GM12878 (cell line): ENCODE measurements at regions not wholly inside any gene's neighbourhood (a gene's known extent, or its start where the extent isn't known, plus 50 kb on each side); places are given as distances from the start of the nearest gene placed in this dataset.

Experiments
- ATAC-seq: fragments of 200-7000 bp; cut with Tn5 transposase; 3 replicates; pipeline ENCODE4 v1.9.1; 2020; ENCODE audit warnings: mild to moderate bottlenecking, moderate library complexity
- BruUV-seq: library from RNA; stranded (reverse); fragments of 400-500 nt; replicated peaks from 2 replicates; lab custom pipeline; 2021; lab: Mats Ljungman, UMichigan
- CTCF ChIA-PET: fragments of 300-600 bp; sonication (Branson Sonifier 250); formaldehyde crosslinking; extraction: SDS; loops from one replicate; lab custom pipeline; 2021; ENCODE audit warnings: inconsistent platforms; lab: Yijun Ruan, JAX
- POLR2A ChIA-PET: fragments of 350-600 bp; formaldehyde crosslinking; extraction: SDS; loops from one replicate; lab custom pipeline; 2021; ENCODE audit warnings: inconsistent platforms; lab: Charles Lee
- RAD21 ChIA-PET: fragments of 300-600 bp; sonication (Branson Sonifier 250); formaldehyde crosslinking; loops from one replicate; lab custom pipeline; 2023; ENCODE audit warnings: antibody characterized with exemption; ENCODE audit not compliant: unreplicated experiment; lab: Charles Lee
- SMC1A ChIA-PET: fragments of 300-600 bp; sonication (Branson Sonifier 250); formaldehyde crosslinking; loops from one replicate; lab custom pipeline; 2023; ENCODE audit not compliant: unreplicated experiment, uncharacterized antibody; lab: Charles Lee
- DNase-seq: peaks from one replicate; pipeline ENCODE4 v3.0.0-alpha.2; 2011; ENCODE audit warnings: low read depth, low spot score
- FAIRE-seq: peaks from 3 replicates; lab custom pipeline; 2011; peaks lifted over from hg19 to GRCh38; lab: Jason Lieb, UNC
- H2AFZ ChIP-seq: 2 replicates; pipeline ENCODE4 v1.6.0; 2011; ENCODE audit warnings: low read depth, low read length, control low read depth; ENCODE audit not compliant: control insufficient read depth
- H3K27ac ChIP-seq: 2 replicates; pipeline ENCODE4 v1.5.1; 2011; ENCODE audit warnings: control low read depth; ENCODE audit not compliant: control insufficient read depth, insufficient read depth
- H3K27me3 ChIP-seq, 2 experiments: replicated peaks in 1 of 2; 2 replicates each; pipeline versions ENCODE4 v1.6.0 to v1.6.1; 2011; ENCODE audit warnings: low read length in 1 of 2; ENCODE audit not compliant: control insufficient read depth in 2 of 2, insufficient read depth in 2 of 2
- H3K36me3 ChIP-seq, 2 experiments: 2 replicates each; pipeline ENCODE4 v1.5.1; 2011; ENCODE audit warnings: low read length in 1 of 2; ENCODE audit not compliant: control insufficient read depth in 2 of 2, insufficient read depth in 2 of 2
- H3K4me1 ChIP-seq: 2 replicates; pipeline ENCODE4 v1.6.1; 2011; ENCODE audit warnings: mild to moderate bottlenecking, low read length, moderate library complexity, mixed read lengths; ENCODE audit not compliant: control insufficient read depth, insufficient read depth
- H3K4me2 ChIP-seq: 2 replicates; pipeline ENCODE4 v1.6.0; 2011; ENCODE audit warnings: control low read depth; ENCODE audit not compliant: control insufficient read depth, insufficient read depth
- H3K4me3 ChIP-seq: fragments of 200-600 bp; sonication (generic); 2 replicates; pipeline ENCODE4 v1.5.1; 2016
- H3K79me2 ChIP-seq: 2 replicates; pipeline ENCODE4 v1.6.0; 2011; ENCODE audit warnings: low read length; ENCODE audit not compliant: control insufficient read depth, insufficient read depth
- H3K9ac ChIP-seq: 2 replicates; pipeline ENCODE4 v1.8.0; 2011; ENCODE audit warnings: low read length, control low read depth, mixed read lengths; ENCODE audit not compliant: control insufficient read depth, insufficient read depth
- H3K9me3 ChIP-seq: replicated peaks from 3 replicates; pipeline ENCODE4 v1.5.1; 2011; ENCODE audit warnings: mild to moderate bottlenecking, low read length; ENCODE audit not compliant: control insufficient read depth, insufficient read depth
- H4K20me1 ChIP-seq: 2 replicates; pipeline ENCODE4 v1.6.0; 2011; ENCODE audit not compliant: control insufficient read depth, insufficient read depth
- BCL3 ChIP-seq: IDR thresholded peaks from 2 replicates; pipeline ENCODE4 v1.6.1; 2011; ENCODE audit warnings: borderline replicate concordance, low read depth, mild to moderate bottlenecking, moderate library complexity, low read length; ENCODE audit not compliant: insufficient read depth, poor library complexity, severe bottlenecking
- ESRRA ChIP-seq: IDR thresholded peaks from 2 replicates; pipeline ENCODE4 v1.6.1; 2012; ENCODE audit warnings: mild to moderate bottlenecking, low read length, improper control_type of control experiment
- FOS ChIP-seq: IDR thresholded peaks from 3 replicates; pipeline ENCODE4 v1.6.1; 2011; ENCODE audit warnings: borderline replicate concordance; ENCODE audit not compliant: insufficient read length; ENCODE audit errors: extremely low read depth
- HDAC6 ChIP-seq: fragments of 200-600 bp; sonication (generic); IDR thresholded peaks from one replicate; pipeline ENCODE4 v1.8.0; 2017; ENCODE audit warnings: antibody characterized with exemption; ENCODE audit not compliant: unreplicated experiment
- LARP7 ChIP-seq: fragments of 450-650 bp; IDR thresholded peaks from 2 replicates; pipeline ENCODE4 v1.6.1; 2017; ENCODE audit warnings: mild to moderate bottlenecking
- MTA3 ChIP-seq: IDR thresholded peaks from 2 replicates; pipeline ENCODE4 v1.6.1; 2012; ENCODE audit warnings: low read length, inconsistent platforms, borderline replicate concordance
- NKRF ChIP-seq: fragments of 450-650 bp; conservative IDR thresholded peaks from 2 replicates; pipeline ENCODE4 v1.6.1; 2017; ENCODE audit warnings: mild to moderate bottlenecking, moderate library complexity
- PML ChIP-seq: IDR thresholded peaks from 2 replicates; pipeline ENCODE4 v1.6.1; 2012; ENCODE audit warnings: low read length, inconsistent platforms
- RUNX3 ChIP-seq: IDR thresholded peaks from 2 replicates; pipeline ENCODE4 v1.6.1; 2012; ENCODE audit warnings: low read length, inconsistent platforms
- SMARCA5 ChIP-seq: fragments of 450-650 bp; IDR thresholded peaks from 2 replicates; pipeline ENCODE4 v1.6.1; 2017; ENCODE audit warnings: mild to moderate bottlenecking
- SREBF1 ChIP-seq: IDR thresholded peaks from 2 replicates; pipeline ENCODE4 v1.6.1; 2012; ENCODE audit warnings: mild to moderate bottlenecking, low read length
- STAT1 ChIP-seq: fragments of 450-650 bp; conservative IDR thresholded peaks from 2 replicates; pipeline ENCODE4 v1.6.1; 2014; ENCODE audit warnings: antibody characterized with exemption, mild to moderate bottlenecking
- ZBTB4 ChIP-seq: fragments of 450-650 bp; formaldehyde crosslinking; IDR thresholded peaks from 2 replicates; pipeline ENCODE4 v1.4.0; 2022; ENCODE audit warnings: mild to moderate bottlenecking, moderate library complexity
- WGBS: methylation state at CpG from one replicate; pipeline ENCODE4 v1.1.6; 2016; ENCODE audit warnings: low lambda C conversion rate; ENCODE audit not compliant: insufficient replicate concordance, insufficient coverage; ENCODE audit errors: missing lambda C conversion rate; 5-methylcytosine and 5-hydroxymethylcytosine counted together
- in situ Hi-C: fragments of 300-500 bp; cut with MboI; formaldehyde crosslinking; loops from 9 replicates; pipeline ENCODE4 v1.14.3; 2018; ENCODE audit warnings: mixed read lengths
- intact Hi-C: fragments of 100-400 bp; cut with micrococcal nuclease; formaldehyde crosslinking; loops from one replicate; pipeline ENCODE4 v1.14.2; 2022; ENCODE audit not compliant: unreplicated experiment

GRCh38 chr11:59273373-59273841 lies 60.7 kb upstream of the MPEG1 start (continued):
- TF ChIP-seq FOS: no peak
- TF ChIP-seq SREBF1: no peak
- TF ChIP-seq STAT1: no peak
- peak; percentile 54; the same call in 1 of the 2 replicates for TF ChIP-seq MTA3
- TF ChIP-seq ESRRA: no peak

- intact Hi-C loops: loop anchor here (1.0 to 5.0 kb wide), 2 partner anchors 57 to 696 kb away; partner anchors contain the start of genes LPXN and ZFP91
- RAD21 ChIA-PET: interaction anchor here (0.6 to 2.8 kb wide), 14 partner anchors 9 to 128 kb away, joined by 3 to 17 read pairs (median 4); partner anchors contain the start of genes DTX4 and MPEG1
- TF ChIP-seq PML (no peak), NKRF (0 out of 2 replicates have a peak, but pooled peaks have one; percentile 29), BCL3 (peak; percentile 25), LARP7 (0 out of 2 replicates have a peak, but pooled peaks have one; percentile 13), ZBTB4 (CRISPR knock-in tag) (no peak), SMARCA5 (peak; percentile 72; the same call in 1 of the 2 replicates), HDAC6 (peak; percentile 46), RUNX3 (peak; percentile 24; the same call in 1 of the 2 replicates)
- H3K9me3 ChIP-seq: no peaks in the 10 kb centered on the region; the same call in 1 of the 3 replicates
- H4K20me1 ChIP-seq: no peaks in the 10 kb centered on the region
- peak overlapping the region; percentile 48; the same call in 1 of the 2 replicates for H3K9ac ChIP-seq
- CTCF ChIA-PET: interaction anchor here (0.6 to 3.1 kb wide), 16 partner anchors 8 to 946 kb away, joined by 3 to 24 read pairs (median 6); partner anchors contain the start of genes DTX4 and MPEG1
- peak overlapping the region; percentile 1; the same call in 1 of the 2 replicates for H2AFZ ChIP-seq
- no peak overlapping the region for H3K4me3 ChIP-seq
- SMC1A ChIA-PET: interaction anchor here (0.7 to 2.8 kb wide), 22 partner anchors 8 to 215 kb away, joined by 3 to 12 read pairs (median 4); partner anchors contain the start of gene MPEG1
- TSS peak; percentile 92 for BruUV-seq
- WGBS: 29% methylated on average over 6 of the region's 6 CpGs
- H3K79me2 ChIP-seq: no peaks in the 10 kb centered on the region
- no peaks in the 10 kb centered on the region for H3K36me3 ChIP-seq
- no peaks in the 10 kb centered on the region for H3K27me3 ChIP-seq
- in situ Hi-C loops: no loop called here
- peaks cover 40% of the 10 kb centered on the region for H3K4me1 ChIP-seq
- ATAC-seq (peak; percentile 44), FAIRE-seq (no peak), DNase-seq (no peak)
- H3K27ac ChIP-seq: peak overlapping the region; percentile 77
- POLR2A ChIA-PET: interaction anchor here (0.6 to 1.7 kb wide), 5 partner anchors 9 to 74 kb away, joined by 3 to 7 read pairs (median 4); partner anchors contain the start of gene MPEG1
- peak overlapping the region; percentile 79 for H3K4me2 ChIP-seq
Observed at GRCh38 chr11:59272771-59273372, 60.1 kb upstream of the MPEG1 start.
